BE2C (cell line): ENCODE measurements at regions not wholly inside any gene's neighbourhood (a gene's known extent, or its start where the extent isn't known, plus 50 kb on each side); places are given as distances from the start of the nearest gene placed in this dataset.

Experiments
- DNase-seq: peaks from one replicate; pipeline ENCODE4 v3.0.0-alpha.2; 2020
- H3K27me3 ChIP-seq: fragments of 250-450 bp; sonication (Bioruptor Pico); 2 replicates; pipeline ENCODE4 v1.5.1; 2020; ENCODE audit warnings: mild to moderate bottlenecking
- H3K36me3 ChIP-seq: fragments of 250-450 bp; sonication (Bioruptor Pico); 2 replicates; pipeline ENCODE4 v1.5.1; 2020; ENCODE audit warnings: mild to moderate bottlenecking
- H3K4me1 ChIP-seq: fragments of 250-450 bp; sonication (Bioruptor Pico); 2 replicates; pipeline ENCODE4 v1.5.1; 2020
- H3K4me3 ChIP-seq: 2 replicates; pipeline ENCODE4 v1.5.1; 2011; ENCODE audit warnings: low read depth, low read length
- H3K9me3 ChIP-seq: fragments of 250-450 bp; sonication (Bioruptor Pico); 2 replicates; pipeline ENCODE4 v1.5.1; 2020
- TF ChIP-seq, protein P1 (sequence below): IDR thresholded peaks from 2 replicates; pipeline ENCODE4 v1.5.1; 2012; ENCODE audit warnings: mild to moderate bottlenecking, low read depth, low read length

DNA sequence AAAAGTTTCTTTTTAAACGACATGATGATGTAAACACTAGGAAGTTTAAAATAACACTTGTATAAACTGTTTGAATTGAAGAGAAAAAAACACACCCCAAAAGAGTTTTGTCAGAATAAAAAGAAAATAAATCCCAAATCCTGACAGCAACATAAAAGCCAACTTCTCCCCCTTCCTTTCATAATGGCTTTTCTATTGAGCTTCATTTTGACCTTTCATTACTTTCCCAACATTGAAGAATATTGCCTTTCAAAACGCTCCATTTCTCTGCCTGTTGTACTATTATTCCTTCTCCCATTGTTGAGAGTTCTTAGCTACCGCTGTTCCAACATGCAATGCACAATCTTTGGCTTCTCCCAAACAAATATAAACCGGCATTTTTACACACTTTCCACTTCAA lies 448.5 kb downstream of the BCAT1 start:
- no peak for DNase-seq
- no peaks in the 10 kb centered on the region for H3K4me1 ChIP-seq
- TF ChIP-seq, protein P1, sequence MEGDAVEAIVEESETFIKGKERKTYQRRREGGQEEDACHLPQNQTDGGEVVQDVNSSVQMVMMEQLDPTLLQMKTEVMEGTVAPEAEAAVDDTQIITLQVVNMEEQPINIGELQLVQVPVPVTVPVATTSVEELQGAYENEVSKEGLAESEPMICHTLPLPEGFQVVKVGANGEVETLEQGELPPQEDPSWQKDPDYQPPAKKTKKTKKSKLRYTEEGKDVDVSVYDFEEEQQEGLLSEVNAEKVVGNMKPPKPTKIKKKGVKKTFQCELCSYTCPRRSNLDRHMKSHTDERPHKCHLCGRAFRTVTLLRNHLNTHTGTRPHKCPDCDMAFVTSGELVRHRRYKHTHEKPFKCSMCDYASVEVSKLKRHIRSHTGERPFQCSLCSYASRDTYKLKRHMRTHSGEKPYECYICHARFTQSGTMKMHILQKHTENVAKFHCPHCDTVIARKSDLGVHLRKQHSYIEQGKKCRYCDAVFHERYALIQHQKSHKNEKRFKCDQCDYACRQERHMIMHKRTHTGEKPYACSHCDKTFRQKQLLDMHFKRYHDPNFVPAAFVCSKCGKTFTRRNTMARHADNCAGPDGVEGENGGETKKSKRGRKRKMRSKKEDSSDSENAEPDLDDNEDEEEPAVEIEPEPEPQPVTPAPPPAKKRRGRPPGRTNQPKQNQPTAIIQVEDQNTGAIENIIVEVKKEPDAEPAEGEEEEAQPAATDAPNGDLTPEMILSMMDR: no peak
- H3K27me3 ChIP-seq: no peaks in the 10 kb centered on the region
- no peaks in the 10 kb centered on the region for H3K9me3 ChIP-seq
- no peak overlapping the region for H3K4me3 ChIP-seq
- no peaks in the 10 kb centered on the region for H3K36me3 ChIP-seq

DNA sequence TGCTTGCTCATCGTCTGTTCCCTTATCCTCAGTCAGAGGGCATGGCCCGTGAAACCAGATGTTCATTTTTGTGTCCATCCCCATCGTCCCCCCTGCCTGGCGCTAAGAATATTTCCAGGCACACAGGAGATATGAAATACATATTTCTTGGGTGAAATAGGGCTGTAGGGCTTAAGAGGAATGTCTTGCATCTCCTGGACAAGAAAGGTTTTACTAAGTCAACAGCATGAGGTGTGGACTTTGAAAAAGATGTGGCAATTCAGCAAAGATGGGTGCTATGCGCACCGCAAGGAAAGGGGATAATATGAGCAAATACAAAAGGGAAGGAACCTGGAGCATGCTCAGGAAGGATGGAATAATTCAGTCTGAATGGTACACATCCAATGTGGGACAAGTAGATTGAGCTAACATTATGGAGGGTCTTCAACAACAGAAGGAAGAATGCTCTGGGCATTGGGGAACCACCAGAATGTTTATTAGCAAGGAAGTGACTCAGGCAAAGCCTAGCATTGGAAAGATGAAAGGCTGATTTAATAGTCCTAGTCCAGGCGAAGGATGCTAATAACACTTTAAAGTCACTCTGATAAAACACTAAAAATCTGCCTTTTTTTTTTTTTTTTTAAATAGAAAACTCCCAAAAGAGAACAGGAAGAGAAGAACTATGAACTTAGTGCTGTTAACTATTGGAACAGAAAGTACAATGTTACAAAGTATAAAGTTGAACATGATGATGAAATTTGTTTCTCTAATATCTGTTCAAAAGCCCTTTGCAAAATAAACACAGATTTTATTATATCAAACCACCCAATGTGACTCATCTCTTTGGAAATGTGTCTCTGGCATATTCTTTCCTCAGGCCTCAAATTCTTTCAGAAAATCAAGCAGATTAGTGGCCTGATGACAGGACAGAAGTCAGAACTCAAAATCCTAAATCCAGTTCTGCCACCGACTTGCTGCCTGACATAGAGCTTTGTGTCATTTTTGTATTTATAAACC lies 449.5 kb downstream of the BCAT1 start:
- no peaks in the 10 kb centered on the region for H3K27me3 ChIP-seq
- no peak overlapping the region for H3K4me3 ChIP-seq
- no peak for DNase-seq
- TF ChIP-seq, protein P1: no peak
- H3K4me1 ChIP-seq: no peaks in the 10 kb centered on the region
- no peaks in the 10 kb centered on the region for H3K36me3 ChIP-seq
- no peaks in the 10 kb centered on the region for H3K9me3 ChIP-seq

DNA sequence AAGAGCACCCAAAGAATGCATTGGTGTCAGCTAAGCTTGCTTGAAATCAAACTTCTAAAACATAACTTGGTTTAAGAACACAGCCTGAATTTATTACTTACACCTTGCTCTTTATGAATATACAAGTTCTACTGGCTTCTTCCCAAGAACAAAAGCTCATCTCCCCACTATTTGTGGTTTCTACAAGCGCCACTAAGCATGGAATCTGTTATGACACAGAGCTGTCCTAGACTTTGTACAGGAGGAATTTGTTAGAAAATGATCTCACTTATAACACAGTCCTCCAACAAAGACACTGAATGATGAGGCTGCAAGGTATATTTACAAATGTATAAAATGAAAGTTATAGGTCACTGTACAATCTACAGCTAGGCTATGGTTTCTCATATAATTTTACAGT lies 452.1 kb downstream of the BCAT1 start:
- no peak for DNase-seq
- Histone ChIP-seq H3K27me3 (no peaks in the 10 kb centered on the region), H3K9me3 (no peaks in the 10 kb centered on the region), H3K4me3 (no peak overlapping the region), H3K36me3 (no peaks in the 10 kb centered on the region), H3K4me1 (no peaks in the 10 kb centered on the region)
- TF ChIP-seq, protein P1: no peak

DNA sequence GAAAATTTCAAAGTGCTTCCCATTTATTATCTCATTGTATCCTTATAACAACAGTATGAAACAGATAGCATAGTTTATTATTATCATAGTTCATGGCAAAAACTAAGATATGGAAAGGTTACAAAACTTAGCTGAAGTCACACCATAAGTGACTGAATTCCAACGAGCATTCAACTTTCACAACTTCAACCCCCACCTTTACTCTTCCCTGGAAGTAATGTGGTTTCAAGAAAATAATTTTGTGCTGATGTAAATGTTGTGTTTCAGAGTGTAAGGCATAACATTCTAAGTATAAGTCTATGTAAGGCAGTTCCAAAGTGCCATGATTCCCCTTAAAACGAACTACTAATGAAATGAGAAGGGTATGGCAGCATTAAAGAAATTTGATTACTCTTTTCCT lies 454.5 kb downstream of the BCAT1 start:
- no peak for DNase-seq
- H3K9me3 ChIP-seq: no peaks in the 10 kb centered on the region; the same call in 1 of the 2 replicates
- H3K27me3 ChIP-seq: no peaks in the 10 kb centered on the region
- no peak overlapping the region for H3K4me3 ChIP-seq
- TF ChIP-seq, protein P1: no peak
- no peaks in the 10 kb centered on the region for H3K36me3 ChIP-seq
- H3K4me1 ChIP-seq: no peaks in the 10 kb centered on the region

DNA sequence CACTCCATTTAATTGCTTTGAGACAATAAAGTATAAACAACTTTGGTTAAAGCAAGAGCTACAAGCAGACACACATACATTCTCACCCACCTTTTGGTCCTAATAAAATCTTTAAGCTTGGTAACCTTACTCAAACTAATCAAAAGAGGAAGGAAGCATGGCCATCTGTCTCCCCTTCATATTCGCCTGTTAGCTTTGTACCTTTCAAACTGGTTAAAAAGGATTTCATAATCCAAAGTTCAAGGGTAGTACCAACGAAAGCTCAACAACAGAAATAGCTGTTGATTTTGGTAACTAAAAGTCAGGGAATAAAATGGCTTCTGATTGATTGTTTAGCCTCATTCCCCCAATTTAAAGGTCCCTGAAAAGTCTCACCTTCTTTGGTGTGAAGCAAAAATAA lies 456.9 kb downstream of the BCAT1 start:
- Histone ChIP-seq H3K27me3 (no peaks in the 10 kb centered on the region), H3K4me3 (no peak overlapping the region), H3K9me3 (no peaks in the 10 kb centered on the region; the same call in 1 of the 2 replicates), H3K4me1 (no peaks in the 10 kb centered on the region), H3K36me3 (no peaks in the 10 kb centered on the region)
- TF ChIP-seq, protein P1: no peak
- DNase-seq: no peak

DNA sequence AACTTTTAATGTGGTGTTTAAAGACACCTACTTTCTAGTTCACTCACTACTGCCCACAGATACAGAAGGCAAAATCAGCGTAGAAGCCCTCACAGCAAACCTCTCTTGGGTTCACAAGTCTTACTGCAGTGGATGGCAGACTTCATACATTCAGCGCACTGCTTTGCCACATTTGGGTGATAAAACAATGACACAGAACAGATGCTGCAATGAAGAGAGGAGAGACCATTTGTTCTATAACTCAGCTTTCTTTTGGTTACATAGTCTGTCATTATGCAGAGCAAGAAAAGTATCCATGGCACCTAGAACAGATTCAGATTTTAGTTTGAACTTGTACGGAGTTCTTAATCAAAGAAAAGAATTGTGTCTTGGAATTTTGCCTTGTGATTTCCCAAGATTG lies 459.0 kb downstream of the BCAT1 start:
- no peaks in the 10 kb centered on the region for H3K27me3 ChIP-seq
- DNase-seq: no peak
- H3K9me3 ChIP-seq: no peaks in the 10 kb centered on the region; the same call in 1 of the 2 replicates
- no peaks in the 10 kb centered on the region for H3K36me3 ChIP-seq
- TF ChIP-seq, protein P1: no peak
- no peaks in the 10 kb centered on the region for H3K4me1 ChIP-seq
- H3K4me3 ChIP-seq: no peak overlapping the region
